Transverse colon (tissue), 3 donors: ENCODE measurements at regions not wholly inside any gene's neighbourhood (a gene's known extent, or its start where the extent isn't known, plus 50 kb on each side); places are given as distances from the start of the nearest gene placed in this dataset.

Experiments
- CTCF ChIP-seq, 5 experiments: fragments of 200-600 bp in 3 of 5; fragments of 450-650 bp in 2 of 5; sonication (generic) in 3 of 5; IDR thresholded peaks; 1 replicate in 2 of 5; 2 replicates in 3 of 5; pipeline ENCODE4 v1.5.1; 2016 to 2017; ENCODE audit warnings: antibody characterized with exemption in 5 of 5, inconsistent platforms in 3 of 5, mild to moderate bottlenecking in 2 of 5, moderate library complexity in 1 of 5
- POLR2A ChIP-seq: fragments of 450-650 bp; IDR thresholded peaks from one replicate; pipeline ENCODE4 v1.6.1; 2016; ENCODE audit warnings: antibody characterized with exemption, mild to moderate bottlenecking, moderate library complexity

GRCh38 chr7:138304071-138304320 is 156.1 kb upstream of the TRIM24 start:
- TF ChIP-seq POLR2A (no peak), CTCF (IDR thresholded peaks at IDR 0.05) (no peak)
